GM10266 (cell line): ENCODE measurements at regions not wholly inside any gene's neighbourhood (a gene's known extent, or its start where the extent isn't known, plus 50 kb on each side); places are given as distances from the start of the nearest gene placed in this dataset.
"Not testable (repeated sequence)": the region's sequence is repeated elsewhere in the genome, so short reads cannot be mapped to it uniquely, and the experiment has no call there.

Source experiments
- DNase-seq: peaks from one replicate; pipeline ENCODE4 v3.0.0; 2012; ENCODE audit errors: extremely low spot score
- TF ChIP-seq, protein P1 (sequence below): IDR thresholded peaks from 2 replicates; pipeline ENCODE4 v1.5.1; 2012; ENCODE audit warnings: mild to moderate bottlenecking, low read depth; ENCODE audit not compliant: control insufficient read depth, insufficient read depth; ENCODE audit errors: missing control alignments

DNA sequence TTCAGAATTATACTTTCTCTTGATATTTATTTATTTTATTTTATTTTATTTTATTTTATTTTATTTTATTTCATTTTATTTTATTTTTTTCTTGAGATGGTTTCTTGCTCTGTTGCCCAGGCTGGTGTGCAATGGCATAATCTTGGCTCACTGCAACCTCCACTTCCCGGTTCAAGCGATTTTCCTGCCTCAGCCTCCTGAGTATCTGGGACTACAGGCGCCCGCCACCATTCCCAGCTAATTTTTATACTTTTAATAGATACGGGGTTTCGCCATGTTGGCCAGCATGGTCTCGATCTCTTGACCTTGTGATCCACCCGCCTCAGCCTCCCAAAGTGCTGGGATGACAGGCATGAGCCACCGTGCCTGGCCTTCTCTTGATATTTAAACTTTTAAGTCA is 3905.2 kb upstream of the OR11H1 start:
- DNase-seq = not testable (repeated sequence)

DNA sequence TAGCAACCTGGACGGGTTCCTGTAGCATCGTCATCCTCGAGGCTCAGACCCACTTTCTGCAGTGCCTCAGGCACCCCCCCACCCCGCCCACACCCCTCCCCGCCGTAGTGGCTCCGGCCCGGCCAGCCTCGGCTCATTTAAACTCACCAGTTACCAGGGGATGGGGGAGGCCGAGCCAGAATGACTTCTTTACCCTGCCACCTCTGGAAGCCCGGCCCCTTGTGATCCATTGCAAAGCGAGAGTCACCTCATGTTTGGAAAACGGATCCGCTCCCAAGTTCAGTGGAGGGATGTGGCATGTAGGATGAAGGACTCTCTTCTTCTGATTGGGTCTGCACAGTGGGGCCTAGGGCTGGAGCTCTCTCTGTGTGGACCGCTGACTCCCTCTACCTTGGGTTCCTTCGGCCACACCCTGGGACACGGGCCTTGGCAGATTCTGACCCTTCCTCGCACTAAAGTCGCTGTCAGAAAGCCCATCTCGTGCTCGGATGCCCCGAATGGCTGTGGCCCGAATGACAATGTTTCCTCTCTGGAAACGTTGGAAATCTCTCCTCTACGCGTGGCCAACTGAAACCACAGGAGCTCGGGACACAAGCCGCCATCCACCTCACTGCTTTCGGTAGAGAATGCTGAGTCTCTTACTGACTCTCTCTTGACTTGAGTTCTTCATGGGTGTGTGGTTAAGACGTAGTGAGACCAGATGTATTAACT is 3902.1 kb upstream of the OR11H1 start:
- not testable (repeated sequence) for DNase-seq

DNA sequence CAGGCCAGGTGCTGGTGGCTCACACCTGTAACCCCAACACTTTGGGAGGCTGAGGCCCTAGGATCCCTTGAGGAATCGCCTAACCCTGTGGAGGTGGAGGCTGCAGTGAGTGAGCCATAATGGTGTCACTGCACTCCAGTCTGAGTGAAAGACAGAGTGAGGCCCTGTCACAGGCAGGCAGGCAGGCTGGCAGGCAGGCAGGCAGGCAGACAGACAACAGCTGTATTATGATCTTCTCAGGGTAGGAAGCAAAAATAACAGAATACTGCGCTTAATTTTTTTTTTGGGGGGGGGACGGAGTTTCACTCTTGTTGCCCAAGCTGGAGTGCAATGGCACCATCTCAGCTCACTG is 3901.6 kb upstream of the OR11H1 start:
- no peak for DNase-seq
- TF ChIP-seq, protein P1, sequence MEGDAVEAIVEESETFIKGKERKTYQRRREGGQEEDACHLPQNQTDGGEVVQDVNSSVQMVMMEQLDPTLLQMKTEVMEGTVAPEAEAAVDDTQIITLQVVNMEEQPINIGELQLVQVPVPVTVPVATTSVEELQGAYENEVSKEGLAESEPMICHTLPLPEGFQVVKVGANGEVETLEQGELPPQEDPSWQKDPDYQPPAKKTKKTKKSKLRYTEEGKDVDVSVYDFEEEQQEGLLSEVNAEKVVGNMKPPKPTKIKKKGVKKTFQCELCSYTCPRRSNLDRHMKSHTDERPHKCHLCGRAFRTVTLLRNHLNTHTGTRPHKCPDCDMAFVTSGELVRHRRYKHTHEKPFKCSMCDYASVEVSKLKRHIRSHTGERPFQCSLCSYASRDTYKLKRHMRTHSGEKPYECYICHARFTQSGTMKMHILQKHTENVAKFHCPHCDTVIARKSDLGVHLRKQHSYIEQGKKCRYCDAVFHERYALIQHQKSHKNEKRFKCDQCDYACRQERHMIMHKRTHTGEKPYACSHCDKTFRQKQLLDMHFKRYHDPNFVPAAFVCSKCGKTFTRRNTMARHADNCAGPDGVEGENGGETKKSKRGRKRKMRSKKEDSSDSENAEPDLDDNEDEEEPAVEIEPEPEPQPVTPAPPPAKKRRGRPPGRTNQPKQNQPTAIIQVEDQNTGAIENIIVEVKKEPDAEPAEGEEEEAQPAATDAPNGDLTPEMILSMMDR = no peak

DNA sequence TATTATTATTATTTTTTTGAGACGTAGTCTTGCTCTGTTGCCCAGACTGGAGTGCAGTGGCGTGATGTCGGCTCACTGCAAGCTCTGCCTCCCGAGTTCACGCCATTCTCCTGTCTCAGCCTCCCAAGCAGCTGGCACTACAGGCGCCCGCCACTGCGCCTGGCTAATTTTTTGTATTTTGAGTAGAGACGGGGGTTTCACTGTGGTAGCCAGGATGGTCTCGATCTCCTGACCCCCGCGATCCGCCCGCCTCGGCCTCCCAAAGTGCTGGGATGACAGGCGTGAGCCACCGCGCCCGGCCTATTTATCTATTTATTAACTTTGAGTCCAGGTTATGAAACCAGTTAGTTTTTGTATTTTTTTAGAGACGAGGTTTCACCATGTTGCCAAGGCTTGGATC is 3901.0 kb upstream of the OR11H1 start:
- not testable (repeated sequence) for DNase-seq

DNA sequence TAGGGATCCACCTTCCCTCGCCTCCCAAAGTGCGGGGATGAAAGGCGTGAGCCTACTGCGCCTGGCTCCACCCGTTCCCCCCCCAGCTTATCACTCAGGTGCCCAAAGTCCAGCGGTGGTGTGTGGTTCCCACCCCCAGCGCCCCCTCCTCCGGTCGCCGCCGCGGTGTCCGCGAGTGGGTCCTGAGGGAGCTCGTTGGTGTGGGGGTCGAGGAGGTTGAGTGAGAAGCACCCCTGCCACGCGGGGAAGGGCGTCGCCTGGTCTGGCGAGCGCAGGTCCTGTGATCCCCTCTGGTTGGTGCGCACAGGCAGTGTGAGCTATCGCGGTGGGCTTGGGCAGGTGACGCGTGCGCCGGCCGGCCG is 3900.6 kb upstream of the OR11H1 start:
- TF ChIP-seq, protein P1 = no peak

DNA sequence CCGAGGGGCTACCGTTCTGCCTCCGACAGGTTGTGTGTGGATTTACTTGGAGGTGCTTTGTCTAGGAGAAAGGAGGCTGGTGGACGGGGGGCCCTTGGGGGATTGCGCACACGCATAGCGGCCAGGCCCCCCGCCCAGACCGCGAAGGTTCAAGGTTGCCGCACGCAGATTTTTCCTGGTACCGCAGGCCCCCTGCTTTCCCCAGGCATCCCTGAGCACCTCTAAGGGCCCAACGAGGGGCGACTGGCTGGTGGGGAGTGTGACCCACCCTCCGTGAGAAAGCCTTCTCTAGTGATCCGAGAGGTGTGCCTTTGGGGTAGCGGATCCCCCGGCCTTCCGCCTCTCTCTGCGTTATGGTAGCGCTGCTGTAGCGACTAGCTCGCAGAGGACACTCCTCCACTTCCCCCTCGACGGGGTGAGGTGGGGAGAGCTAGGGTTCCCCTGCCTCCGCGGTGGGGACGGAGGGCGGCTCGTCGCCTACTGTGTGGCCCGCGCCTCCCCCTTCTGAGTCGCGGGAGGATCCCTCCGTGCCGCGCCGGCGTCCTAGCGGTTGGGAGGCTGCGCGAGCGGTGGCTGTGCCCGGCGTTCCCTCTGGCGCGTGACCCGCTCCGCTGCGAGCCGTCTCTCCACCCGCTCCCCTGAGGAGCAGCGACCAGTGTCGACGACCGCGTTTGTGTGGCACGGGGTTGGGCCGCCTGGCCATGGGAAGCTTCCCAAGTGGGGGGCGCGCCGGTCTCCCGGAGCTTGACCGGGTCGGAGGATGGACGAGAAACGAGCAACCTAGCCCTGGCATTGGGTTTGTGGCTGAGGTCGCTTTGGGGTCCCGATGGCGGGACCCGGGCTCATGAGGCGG is 3900.0 kb upstream of the OR11H1 start:
- TF ChIP-seq, protein P1 = no peak
- peak; percentile 54 for DNase-seq

More for the DNA sequence above, 3900.6 kb upstream of the OR11H1 start:
- DNase-seq = no peak

DNA sequence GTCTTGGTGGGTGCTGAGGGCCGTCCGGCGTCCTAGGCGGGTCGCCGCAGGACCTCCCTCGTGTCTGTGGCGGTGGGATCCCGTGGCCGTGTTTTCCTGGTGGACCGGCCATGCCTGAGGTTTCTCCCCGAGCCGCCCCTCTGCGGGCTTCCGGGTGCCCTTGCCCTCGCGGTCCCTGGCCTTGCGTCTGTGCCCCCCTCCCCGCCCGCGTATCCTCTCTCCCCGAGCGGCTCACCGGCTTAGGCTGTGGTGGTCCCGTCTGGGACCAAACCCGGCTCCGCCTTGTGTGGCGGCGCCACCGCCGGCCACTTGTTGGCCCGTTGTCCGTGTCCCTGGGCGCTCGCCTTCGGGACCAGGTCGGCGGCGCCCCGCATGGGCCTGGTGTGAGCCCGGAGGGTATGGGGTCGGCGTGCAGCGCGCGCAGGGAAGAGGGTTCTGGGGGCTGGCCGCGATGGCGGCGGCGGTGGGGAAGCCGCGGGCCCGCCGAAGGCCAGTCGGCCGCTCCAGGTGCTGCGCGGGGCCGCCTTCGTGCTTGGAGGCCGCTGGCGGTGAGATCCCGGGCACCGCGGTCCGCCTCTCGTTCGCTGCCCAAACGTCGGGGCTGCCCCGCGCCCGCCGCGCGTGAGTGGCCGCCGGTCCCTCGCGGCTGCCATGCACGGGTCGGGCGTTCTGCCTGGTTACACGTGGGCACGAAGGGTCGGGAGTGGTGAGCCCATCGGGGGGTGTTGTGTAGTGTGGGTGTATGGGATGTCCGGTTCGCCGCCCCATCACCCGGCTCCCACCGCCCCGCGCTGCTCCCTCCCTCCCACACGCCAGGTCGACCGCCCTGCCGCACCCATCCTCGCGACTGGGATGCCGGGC is 3899.1 kb upstream of the OR11H1 start:
- TF ChIP-seq, protein P1 = no peak
- peak; percentile 48 for DNase-seq

DNA sequence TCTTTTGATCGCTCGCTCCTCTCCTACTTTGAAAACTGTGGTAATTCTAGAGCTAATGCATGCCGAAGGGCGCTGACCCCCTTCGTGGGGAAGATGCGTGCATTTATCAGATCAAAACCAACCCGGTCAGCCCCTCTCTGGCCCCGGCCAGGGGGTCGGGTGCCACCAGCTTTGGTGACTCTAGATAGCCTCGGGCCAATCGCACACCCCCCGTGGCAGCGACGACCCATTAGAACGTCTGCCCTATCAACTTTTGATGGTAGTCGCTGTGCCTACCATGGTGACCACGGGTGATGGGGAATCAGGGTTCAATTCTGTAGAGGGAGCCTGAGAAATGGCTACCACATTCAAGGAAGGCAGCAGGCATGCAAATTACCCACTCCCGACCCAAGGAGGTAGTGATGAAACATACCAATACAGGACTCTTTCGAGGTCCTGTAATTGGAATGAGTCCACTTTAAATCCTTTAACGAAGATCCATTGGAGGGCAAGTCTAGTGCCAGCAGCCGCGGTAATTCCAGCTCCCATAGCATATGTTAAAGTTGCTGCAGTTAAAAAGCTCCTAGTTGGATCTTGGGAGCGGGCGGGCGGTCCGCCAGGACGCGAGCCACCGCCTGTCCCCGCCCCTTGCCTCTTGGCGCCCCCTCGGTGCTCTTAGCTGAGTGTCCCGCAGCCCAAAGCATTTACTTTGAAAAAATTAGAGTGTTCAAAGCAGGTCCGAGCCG is 3898.2 kb upstream of the OR11H1 start:
- TF ChIP-seq, protein P1 = no peak
- DNase-seq = peak; percentile 53

DNA sequence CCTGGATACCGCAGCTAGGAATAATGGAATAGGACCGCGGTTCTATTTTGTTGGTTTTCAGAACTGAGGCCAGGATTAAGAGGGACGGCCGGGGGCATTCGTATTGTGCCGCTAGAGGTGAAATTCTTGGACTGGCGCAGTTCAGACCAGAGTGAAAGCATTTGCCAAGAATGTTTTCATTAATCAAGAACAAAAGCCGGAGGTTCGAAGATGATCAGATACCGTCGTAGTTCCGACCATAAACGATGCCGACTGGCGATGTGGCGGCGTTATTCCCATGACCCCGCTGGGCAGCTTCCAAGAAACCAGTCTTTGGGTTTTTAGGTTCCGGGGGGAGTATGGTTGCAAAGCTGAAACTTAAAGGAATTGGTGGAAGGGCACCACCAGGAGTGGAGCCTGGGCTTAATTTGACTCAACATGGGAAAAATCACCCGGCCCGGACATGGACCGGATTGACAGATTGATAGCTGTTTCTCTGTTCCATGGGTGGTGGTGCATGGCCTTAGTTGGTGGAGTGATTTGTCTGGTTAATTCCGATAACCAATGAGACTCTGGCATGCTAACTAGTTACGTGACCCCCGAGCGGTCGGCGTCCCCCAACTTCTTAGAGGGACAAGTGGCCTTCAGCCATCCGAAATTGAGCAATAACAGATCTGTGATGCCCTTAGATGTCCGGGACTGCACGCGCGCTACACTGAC is 3897.5 kb upstream of the OR11H1 start:
- not testable (repeated sequence) for DNase-seq
